ENCODE measurements at regions not wholly inside any gene's neighbourhood (a gene's known extent, or its start where the extent isn't known, plus 50 kb on each side); places are given as distances from the start of the nearest gene placed in this dataset.

DNA sequence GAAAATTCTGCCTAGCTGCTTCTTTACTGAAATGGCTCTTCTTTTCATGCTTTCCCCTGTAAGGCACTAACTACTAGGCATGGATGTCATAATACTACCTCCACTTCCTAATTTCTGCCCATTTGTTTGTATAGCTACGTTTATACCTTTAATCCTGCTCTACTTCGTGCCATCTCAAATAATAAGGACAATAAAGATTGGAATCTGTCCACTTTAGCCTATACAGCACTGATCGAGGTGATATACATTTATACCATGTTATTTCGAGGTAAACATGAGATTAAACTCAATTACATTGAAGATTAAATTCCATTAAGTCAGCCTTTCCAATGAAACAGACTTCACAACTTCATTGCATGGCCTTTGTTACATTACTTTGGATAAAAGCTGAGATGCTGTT is 390.6 kb upstream of the MARCKS start:
- TF ChIP-seq, protein P1, sequence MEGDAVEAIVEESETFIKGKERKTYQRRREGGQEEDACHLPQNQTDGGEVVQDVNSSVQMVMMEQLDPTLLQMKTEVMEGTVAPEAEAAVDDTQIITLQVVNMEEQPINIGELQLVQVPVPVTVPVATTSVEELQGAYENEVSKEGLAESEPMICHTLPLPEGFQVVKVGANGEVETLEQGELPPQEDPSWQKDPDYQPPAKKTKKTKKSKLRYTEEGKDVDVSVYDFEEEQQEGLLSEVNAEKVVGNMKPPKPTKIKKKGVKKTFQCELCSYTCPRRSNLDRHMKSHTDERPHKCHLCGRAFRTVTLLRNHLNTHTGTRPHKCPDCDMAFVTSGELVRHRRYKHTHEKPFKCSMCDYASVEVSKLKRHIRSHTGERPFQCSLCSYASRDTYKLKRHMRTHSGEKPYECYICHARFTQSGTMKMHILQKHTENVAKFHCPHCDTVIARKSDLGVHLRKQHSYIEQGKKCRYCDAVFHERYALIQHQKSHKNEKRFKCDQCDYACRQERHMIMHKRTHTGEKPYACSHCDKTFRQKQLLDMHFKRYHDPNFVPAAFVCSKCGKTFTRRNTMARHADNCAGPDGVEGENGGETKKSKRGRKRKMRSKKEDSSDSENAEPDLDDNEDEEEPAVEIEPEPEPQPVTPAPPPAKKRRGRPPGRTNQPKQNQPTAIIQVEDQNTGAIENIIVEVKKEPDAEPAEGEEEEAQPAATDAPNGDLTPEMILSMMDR (IDR thresholded peaks at IDR 0.05) = no peak

DNA sequence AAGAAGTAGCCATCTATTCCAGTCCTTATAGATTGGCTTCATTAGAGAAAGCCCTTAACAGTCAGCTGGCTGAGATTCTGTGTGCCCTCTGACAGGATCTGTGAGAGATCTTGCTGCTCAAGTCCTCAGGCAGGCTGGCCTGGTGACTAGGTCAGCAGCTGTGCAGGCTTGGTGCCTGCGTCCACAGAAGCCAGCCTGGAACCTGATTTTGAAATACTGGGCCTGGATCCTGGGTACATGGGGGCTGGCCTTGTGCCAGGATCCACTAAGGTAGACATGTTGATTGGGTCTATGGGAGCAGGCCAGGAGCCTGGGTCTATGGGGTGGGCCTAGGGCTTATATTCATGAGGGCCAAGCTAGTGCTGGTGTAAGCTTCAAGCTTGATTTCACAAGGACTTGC is 381.8 kb upstream of the MARCKS start:
- TF ChIP-seq, protein P1 (IDR thresholded peaks at IDR 0.05) = no peak

DNA sequence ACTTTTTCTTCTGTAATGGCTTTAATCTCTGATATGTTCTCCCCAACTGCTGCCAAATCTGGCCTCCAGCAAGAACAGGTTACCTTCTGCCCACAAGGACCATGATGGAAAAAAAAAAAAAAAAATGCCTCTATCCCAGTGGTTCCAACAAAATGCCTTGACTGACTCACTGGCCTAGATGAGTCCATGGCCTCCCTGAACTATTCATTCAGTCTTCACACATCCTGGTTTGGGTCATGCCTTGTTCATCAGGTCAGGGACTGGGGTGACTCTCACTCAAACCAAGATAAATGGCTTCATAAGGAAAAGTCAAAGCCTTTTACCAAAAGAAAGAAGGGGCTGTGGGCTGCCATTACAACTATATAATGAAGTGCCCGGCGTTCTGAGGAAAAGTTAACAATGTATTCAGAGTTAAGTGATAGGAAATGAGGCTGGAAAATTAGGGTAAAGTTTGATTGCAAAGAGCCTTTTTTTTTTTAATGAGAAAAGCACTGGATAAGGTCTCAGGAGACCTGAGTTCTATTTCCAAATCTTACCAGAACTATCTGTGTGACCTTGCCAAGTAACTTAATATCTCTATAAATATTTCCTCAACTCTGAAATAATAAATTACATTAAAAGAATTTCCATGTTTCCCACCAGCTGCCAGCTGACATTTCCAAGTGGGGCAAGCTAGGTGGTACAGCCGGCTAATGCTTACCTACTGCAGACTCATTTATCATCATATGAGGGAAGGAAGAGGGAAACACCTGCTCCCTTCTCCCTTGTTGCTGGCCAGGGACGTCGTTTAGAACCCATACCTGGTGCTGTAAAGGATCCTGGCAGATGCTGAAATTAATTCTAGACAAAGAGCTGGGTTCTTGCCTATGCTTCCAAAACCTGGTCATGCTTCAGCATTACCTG is 380.0 kb upstream of the MARCKS start:
- TF ChIP-seq, protein P1 (IDR thresholded peaks at IDR 0.05) = no peak

DNA sequence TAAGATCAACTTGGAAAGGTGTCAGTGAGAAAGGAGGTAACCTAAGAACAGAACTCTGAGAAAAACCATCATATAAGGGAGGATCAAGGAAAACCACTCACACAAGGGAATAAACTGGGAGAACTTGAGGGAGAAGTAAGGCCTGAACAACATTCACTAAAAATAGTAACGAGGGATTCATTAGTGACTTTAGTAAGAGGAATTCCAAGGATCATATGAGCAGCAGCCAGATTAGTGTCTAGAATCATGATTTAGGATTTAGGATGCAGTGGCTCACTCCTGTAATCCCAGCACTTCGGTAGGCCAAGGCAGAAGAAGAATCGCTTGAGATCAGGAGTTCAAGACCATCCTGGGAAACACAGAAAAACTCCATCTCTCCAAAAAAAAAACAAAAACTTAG is 376.5 kb upstream of the MARCKS start:
- TF ChIP-seq, protein P1 (IDR thresholded peaks at IDR 0.05) = no peak

DNA sequence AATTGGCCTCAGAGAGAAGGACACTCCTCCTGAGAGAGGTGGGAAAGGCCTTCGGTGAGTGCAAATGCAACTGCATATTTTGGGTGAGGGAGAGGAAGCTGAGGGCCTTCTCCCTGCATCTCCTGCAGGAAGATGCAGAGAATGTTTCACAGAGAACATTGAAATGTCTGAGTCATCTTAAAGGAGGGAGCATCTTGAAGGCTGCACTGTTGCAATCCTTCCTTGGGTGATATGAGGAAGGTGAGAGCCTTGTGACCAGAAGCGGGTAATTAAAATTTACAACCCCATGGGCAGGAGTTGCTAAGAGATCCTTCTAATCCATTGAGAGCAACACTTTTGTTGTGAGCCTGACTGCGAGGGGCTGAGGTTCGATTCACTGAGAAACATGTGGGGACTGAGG is 375.7 kb upstream of the MARCKS start:
- TF ChIP-seq, protein P1 (IDR thresholded peaks at IDR 0.05) = no peak

DNA sequence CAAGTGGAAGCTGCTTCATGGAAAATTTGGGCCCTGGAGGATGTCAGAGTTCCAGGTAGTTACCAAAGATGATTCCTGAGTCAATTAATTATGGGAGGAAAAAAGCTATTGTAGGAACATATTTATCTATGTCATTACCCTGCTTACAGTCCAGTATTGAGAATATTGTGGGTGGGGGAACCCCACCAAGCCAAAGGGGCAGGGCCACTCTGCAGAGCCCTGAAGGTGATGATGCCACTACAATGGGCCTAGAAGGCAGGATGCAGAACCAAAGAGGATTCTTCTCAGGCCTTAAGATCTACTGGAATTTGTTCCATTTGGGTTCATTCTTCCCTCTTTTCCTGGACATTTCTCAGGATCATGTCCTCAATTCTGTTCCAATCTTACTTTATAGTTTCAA is 375.2 kb upstream of the MARCKS start:
- TF ChIP-seq, protein P1 (IDR thresholded peaks at IDR 0.05) = no peak

DNA sequence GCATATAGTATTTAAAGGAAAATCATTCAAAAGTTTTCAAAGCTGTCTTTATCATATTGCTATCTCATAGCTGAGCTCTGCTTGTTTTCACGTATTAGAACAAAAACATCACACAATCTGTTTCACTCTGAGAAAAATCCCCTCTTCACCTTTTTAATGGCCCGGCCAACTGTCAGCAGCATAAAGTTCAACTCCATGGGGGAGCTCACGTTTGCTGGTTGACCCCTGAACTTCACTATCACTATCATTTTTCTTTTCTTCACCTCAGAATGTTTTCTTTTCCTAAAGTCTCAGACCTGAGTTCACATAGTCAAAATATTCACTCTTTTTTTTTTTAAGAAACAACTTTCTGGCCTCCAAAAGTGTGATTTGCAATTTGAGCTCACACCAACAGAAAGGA is 374.4 kb upstream of the MARCKS start:
- TF ChIP-seq, protein P1 (IDR thresholded peaks at IDR 0.05) = no peak
